NAMALWA (cell line): ENCODE measurements at regions not wholly inside any gene's neighbourhood (a gene's known extent, or its start where the extent isn't known, plus 50 kb on each side); places are given as distances from the start of the nearest gene placed in this dataset.
"Not testable (repeated sequence)": the region's sequence is repeated elsewhere in the genome, so short reads cannot be mapped to it uniquely, and the experiment has no call there.

Experiments used
- DNase-seq: peaks from one replicate; pipeline ENCODE4 v3.0.0-alpha.2; 2015; ENCODE audit warnings: low spot score

DNA sequence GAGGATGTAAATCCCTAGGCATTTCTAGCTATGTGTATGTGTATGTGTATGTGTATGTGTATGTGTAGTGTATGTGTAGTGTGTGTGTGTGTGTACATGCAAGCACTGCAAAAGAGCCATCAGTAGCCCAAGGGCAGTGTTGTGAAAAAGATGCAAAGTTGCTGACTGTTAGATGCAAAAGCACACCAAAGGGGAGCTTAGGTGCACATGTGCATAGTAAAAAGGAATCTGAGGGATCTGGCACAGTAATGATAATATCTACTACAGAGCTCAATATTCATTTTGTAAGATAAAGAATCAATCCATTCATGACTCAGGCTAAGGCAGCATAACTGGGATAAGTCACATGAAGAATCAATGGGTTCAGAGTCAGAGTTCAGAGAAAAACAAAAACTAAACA lies 80.2 kb downstream of the TMEM47 start:
- DNase-seq, result no peak

GRCh38 chrX:34565981-34566380 lies 91.1 kb downstream of the TMEM47 start:
- no peak for DNase-seq

DNA sequence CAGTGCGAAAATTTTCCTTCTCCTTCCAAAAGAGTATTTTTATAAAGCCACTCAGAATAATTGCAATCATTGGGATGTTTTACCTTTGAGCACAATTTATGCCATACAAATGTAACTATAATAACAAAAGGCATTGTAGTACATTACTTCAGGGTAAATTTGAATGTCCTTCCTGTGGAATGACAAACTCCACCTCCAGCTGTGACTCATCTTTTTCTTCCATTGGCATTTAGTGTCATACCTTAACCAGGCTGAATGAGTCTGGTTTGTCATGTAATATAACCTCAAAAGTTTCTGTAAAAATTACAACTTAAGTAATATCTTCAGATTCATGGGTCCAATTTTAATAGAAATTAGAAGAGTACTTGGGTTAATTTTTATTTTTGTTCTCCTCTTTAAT lies 93.3 kb downstream of the TMEM47 start:
- no peak for DNase-seq

- no peak for DNase-seq
These were observed 94.0 kb downstream of the TMEM47 start for GRCh38 chrX:34563061-34563460.

DNA sequence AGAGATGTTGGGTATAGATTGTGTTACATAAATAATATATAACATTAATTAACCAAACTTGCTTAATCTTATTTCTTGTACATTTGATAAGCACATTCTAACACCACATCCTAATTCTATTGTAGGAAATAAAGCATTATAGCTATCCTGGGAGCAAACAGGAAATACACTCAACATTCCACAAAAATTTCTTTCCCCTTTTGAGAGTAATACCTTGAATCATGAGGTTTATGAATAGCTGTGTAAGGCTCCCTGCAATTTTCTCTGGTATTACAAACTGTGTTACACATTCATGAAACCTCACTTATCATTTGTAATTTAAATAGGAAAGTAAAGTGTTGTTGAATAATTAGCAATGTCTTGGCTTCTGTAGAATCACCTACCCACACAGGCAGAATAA lies 95.1 kb downstream of the TMEM47 start:
- no peak for DNase-seq

GRCh38 chrX:34560180-34560579 lies 96.9 kb downstream of the TMEM47 start:
- DNase-seq, result no peak

- peak; percentile 6 for DNase-seq
These were observed 97.8 kb downstream of the TMEM47 start for GRCh38 chrX:34559325-34559724.

GRCh38 chrX:34557733-34558132 lies 99.4 kb downstream of the TMEM47 start:
- no peak for DNase-seq

DNA sequence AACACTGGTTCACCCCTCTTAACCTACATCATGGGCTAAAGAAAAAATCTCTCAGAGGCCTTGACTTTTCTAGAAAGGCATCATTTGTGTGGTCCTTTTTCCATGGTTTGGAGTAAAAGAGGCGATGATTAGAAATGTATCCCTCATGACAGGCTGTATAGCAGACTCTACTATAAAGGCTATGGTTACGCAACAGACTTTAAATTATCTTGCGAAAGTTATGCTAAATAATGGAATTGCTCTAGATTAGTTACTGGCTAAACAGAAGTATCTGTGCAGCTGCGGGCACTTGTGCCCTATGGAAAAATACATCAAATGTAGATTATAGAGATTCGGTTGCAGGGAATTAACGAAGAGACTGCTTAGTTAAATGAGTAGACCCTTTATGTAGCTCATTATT lies 101.6 kb downstream of the TMEM47 start:
- no peak for DNase-seq

DNA sequence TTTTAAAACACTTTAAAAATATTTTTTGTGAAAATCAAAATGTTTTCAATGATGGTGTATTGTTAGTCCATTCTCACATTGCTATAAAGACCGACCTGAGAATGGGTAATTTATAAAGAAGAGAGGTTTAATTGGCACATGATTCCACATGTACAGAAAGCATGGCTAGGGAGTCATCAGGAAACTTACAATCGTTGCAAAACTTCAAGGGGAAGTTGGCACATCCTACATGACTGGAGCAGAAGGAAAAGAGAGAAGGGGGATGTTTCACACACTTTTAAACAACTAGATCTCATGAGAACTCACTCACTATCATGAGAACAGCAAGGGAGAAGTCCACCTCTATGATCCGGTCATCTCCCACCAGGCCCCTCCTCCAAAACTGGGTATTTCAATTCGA lies 110.7 kb downstream of the TMEM47 start:
- no peak for DNase-seq

DNA sequence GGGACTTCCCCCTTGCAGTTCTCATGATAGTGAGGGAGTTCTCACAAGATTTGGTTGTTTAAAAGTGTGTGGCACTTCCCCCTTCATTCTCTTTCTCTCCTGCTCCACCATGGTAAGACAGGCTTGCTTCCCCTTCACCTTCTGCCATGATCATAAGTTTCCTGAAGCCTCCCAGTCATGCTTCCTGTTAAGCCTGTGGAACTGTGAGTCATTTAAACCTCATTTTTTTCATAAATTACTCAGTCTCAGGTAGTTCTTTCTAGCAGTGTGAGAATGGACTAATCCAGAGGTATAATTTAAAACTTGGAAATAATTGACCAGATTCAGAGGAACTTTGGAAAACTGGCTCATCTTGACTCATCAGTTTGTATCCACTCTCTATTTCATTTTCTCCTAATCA lies 129.0 kb downstream of the TMEM47 start:
- no peak for DNase-seq

DNA sequence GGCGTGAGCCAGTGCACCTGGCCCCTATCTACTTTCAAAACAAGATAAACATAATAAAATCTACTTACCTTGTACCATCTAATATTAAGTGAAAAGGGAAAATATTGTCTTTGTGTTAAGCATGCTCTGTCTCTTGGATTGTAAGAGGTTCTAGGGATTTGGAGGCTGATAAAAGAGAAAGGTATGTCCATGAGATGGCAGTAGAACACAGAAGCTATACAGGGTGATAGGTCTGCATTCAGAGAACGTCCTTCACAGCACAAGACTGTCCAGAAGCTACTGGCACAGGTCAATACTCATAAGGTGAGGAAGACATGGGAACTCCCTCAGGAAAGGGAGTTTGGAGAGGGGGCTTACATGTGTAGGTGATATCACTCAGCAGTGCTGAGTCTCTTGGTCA lies 135.5 kb downstream of the TMEM47 start:
- DNase-seq, result peak; percentile 1

DNA sequence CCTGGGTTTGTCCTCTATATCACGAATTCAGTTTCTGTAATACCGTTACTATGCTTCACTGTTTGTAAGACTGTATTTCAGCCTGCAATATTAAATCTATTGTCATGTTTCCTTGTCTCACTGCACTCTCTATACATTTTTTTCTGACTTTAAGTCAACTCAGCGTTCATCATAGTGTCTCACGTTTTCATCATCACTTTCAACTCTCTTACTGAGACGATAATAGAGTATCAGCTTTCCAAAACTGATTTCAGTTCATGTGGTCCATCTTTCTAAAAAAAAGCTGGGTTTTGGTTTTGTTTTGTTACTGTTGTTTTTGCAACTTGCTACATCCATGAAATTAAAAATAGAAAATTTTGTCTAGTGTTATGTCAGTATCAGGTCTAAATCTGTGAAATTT lies 147.7 kb downstream of the TMEM47 start:
- DNase-seq, result no peak

GRCh38 chrX:34503119-34503518 lies 154.0 kb downstream of the TMEM47 start:
- DNase-seq, result no peak

- DNase-seq, result no peak
These were observed 164.0 kb downstream of the TMEM47 start for GRCh38 chrX:34493086-34493485.

- DNase-seq, result no peak
These were observed 166.0 kb downstream of the TMEM47 start for GRCh38 chrX:34491126-34491525.

DNA sequence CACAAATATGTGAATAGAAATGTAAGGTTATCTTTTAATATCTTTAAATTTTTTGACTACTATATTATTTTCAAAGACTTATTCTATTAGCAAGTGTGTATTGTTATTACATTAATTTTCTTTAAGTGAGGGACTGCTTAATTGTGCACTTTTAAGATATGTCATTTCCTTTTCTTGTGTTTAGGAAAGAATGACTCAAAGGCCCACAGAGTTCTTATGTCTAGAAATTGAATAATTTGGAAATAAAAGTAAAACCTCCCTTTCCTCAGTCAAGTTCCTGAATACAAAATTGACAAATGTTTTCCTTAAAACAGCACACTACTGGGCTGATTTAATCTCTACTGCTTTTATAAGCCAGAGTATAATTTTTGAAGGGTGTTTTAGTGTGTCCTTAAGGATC lies 169.7 kb downstream of the TMEM47 start:
- DNase-seq, result no peak

DNA sequence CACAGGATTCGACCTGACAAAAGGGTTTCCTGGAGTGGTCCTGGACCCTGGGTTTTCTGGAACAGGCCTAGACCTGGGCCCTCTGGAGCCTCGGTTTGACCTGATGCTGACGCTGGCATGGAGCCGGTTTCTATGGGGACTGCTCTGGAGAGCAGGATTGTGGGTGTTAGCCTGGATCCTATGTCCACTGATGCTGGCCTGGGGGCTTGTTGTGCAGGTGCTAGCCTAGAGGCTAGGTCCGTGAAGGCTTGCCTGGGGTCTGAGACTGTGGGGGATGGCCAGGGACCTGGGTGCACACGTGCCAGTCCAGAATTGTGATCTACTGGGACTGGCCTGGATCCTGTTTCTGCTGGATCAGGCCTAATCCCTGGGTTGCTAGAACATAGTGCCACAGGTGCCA lies 173.1 kb downstream of the TMEM47 start:
- DNase-seq, result no peak

DNA sequence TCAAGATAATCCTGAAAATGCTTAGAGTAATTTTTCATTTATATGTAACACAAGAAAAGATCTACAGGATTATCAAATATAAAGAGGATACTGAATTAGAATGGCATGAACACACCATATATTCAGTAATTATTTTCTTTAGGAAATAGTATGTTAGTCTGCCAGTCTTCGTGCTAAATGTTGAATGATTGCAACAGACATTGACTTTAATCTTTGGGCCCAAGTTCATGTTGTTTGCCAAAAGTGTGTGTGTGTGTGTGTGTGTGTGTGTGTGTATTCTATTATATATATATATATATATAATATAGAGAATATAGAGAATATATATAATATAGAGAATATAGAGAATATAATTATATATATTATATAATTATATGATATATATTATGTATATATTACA lies 186.6 kb downstream of the TMEM47 start:
- DNase-seq, result no peak

GRCh38 chrX:34467437-34467836 lies 189.6 kb downstream of the TMEM47 start:
- no peak for DNase-seq

DNA sequence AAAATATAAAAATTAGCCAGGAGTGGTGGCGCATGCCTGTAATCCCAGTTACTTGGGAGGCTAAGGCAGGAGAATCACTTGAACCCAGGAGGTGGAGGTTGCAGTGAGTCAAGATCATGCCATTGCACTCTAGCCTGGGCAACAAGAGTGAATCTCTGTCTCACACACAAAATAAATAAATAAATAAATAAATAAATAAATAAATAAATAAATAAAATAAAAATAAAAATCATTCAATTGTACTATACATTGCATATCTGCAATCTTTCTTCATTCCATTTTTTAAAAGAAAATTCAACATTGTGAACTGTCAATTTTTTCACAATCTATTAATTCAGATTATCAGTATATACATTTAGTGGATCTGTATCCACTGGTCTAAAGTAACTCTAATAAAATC lies 193.9 kb downstream of the TMEM47 start:
- DNase-seq, result not testable (repeated sequence)

DNA sequence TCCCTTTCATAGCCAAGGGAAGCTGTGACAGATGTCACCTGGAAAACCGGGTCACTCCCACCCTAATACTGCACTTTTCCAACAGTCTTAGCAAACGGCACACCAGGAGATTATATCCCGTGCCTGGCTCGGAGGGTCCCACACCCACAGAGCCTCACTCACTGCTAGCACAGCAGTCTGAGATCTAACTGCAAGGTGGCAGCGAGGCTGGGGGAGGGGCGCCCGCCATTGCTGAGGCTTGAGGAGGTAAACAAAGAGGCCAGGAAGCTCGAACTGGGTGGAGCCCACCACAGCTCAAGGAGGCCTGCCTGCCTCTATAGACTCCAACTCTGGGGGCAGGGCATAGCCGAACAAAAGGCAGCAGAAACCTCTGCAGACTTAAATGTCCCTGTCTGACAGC lies 199.2 kb downstream of the TMEM47 start:
- not testable (repeated sequence) for DNase-seq

GRCh38 chrX:34437586-34437985 lies 219.5 kb downstream of the TMEM47 start:
- no peak for DNase-seq

DNA sequence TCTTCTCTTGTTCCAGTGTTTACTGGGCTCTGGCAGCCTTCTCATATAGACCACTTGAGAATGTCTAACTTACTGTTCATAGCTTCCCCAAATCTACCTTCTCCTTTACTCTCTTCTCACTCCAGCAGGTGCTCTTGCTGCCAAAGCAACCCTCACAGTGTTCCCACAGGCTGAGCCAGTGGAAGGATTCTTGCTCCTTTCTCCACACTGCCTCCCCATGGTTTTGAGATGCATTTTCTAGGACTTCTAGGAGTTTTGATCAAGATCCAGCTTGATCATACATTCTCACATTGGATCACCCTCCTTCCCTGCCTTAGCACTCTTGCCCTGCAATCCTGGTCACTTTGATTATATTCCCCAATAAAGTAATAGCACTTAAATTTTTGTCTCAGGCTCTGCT lies 230.8 kb downstream of the TMEM47 start:
- no peak for DNase-seq

GRCh38 chrX:34406580-34406979 lies 250.5 kb downstream of the TMEM47 start:
- DNase-seq, result no peak
